ENCODE measurements at regions not wholly inside any gene's neighbourhood (a gene's known extent, or its start where the extent isn't known, plus 50 kb on each side); places are given as distances from the start of the nearest gene placed in this dataset.

GRCh38 chr16:62652441-62653120 lies 616.3 kb upstream of the CDH8 start:
- no peak for DNase-seq (ENCODE audit: low read depth)

DNA sequence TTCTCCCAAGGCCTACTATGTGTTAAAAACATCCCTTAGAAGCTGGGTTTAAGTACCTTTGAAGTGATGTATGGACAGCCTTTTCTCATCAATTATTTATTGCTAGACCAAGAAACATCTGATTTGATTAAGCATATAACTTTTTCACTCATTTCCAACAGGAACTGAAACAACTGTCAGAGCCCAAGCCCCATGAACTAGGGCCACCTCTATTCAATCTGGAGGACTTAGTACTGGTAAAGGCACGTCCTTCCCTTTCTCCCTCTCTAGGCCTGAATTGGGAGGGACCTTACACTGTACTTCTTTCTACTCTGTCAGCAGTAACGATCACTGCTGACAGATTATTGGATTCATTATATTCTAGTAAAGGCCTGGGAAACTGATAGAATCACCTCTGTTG lies 612.0 kb upstream of the CDH8 start:
- DNase-seq (ENCODE audit: low read depth): no peak

DNA sequence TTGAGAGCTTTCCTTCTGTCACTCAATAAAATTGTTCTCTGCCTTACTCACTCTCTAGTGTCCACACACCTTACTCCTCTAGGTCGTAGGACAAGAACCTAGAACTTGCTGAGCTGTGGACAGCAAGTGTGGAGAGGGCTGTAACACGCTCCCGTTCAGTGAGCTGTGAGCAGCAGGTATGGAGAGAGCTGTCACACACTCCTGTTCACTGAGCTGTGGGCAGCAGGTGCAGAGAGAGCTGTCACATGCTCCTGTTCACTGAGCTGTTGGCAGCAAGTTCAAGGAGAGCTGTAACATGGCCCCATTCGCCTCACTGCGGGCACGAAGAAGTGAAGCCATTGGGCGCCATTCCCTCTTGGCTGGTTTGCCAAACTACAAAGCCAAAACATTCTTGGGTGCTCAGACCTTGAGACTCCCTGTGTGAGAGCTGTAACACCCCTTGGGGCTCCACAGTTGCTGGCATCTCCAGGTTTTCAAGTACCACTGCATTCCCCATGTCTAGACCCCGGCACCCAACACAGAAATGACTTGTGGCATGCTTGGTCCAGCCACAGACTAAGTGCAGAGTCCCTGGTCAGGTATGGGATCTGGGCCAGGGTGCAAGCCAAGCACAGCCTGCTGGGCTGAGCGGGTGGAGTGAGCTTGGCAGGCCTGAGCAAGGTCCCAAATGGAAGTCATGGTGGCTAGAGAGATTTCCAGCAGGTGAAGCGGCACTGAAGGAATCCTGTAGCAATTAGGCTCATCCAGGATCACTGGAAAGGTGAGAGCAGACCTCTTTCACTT lies 608.0 kb upstream of the CDH8 start:
- DNase-seq (ENCODE audit: low read depth): no peak

GRCh38 chr16:62642677-62643076 lies 606.4 kb upstream of the CDH8 start:
- DNase-seq (ENCODE audit: low read depth): no peak

GRCh38 chr16:62639890-62640289 lies 603.7 kb upstream of the CDH8 start:
- no peak for DNase-seq (ENCODE audit: low read depth)

DNA sequence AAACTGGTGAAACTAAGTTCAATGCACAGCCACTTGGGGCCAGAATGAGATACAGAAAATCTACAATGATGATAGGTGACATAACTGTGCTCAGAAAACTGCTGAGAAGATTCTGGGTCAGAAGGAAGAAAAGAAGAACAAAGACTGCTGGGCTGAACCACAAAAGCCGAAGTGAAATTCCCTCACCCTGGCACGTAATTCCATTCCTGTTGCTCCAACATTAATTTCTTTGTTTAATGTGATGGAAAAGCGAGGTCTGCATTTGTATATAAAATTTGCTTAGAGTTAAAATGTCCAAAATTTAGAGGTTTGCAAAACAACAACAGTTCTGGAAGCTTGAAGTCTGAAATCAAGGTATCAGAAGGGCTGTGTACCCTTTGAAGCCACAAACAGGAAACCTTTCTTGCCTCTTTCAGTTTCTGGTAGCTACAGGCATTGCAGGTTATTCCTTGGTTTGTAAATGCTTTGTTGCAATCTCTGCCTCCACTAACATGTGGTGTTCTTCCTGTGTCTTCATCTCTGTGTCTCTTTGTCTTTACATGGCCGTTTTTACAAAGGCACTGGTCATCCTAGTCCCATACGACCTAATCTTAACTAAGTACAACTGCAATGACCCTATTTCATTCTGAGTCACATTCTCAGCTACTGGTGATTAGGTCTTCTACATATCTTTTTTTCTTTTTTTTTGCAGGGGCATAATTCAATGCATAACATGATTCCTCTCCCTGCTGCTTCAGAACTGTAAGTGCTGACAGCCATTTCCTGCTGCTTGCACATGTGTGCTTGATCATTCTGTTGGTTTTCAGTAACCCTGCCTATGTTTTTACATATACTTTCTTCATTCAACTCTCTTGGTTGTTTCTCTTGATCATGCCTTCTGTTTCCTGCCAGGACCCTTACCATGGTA lies 603.0 kb upstream of the CDH8 start:
- no peak for DNase-seq (ENCODE audit: low read depth)

GRCh38 chr16:62638324-62638911 lies 602.2 kb upstream of the CDH8 start:
- no peak for DNase-seq (ENCODE audit: low read depth)

- no peak for DNase-seq (ENCODE audit: low read depth)
Observed at GRCh38 chr16:62625326-62625725, 589.1 kb upstream of the CDH8 start.

DNA sequence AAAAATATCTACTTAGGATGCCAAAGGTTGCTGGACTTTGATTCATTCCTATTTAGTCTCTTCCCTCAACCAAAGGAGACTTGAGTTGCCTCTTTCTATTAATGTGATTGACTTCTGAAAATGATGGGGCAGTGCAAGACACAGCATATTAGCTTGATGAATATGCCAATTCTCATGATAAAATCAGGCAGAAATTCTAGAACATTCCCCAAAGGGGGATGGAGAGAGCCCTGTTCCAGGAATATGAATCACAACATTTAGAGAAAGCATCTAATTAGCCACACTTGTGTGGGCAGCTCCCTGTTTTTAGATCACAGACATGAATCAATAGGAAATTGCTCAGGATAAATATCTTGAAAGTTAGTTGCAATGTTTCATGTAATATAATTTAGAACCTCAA lies 584.0 kb upstream of the CDH8 start:
- no peak for DNase-seq (ENCODE audit: low read depth)

DNA sequence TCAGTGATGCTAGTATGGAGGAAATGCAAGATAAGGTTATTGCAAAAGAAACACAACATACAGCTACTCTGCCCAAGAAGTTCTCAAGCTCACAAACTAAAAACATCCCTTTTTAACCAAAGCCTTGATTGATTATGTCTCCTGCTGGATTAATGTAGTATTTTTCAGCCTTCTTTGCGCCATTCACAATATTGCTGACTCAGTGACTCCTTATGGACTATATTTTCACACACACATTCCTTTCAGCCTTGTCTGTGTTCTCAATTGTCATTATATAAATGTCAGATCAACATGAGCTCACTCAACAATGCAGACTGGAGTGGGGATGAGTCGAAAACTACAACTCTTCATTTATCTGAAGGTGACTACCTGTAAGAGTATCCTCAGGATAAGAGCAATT lies 579.3 kb upstream of the CDH8 start:
- DNase-seq (ENCODE audit: low read depth): no peak

- DNase-seq (ENCODE audit: low read depth): no peak
Observed at GRCh38 chr16:62610291-62610690, 574.1 kb upstream of the CDH8 start.

DNA sequence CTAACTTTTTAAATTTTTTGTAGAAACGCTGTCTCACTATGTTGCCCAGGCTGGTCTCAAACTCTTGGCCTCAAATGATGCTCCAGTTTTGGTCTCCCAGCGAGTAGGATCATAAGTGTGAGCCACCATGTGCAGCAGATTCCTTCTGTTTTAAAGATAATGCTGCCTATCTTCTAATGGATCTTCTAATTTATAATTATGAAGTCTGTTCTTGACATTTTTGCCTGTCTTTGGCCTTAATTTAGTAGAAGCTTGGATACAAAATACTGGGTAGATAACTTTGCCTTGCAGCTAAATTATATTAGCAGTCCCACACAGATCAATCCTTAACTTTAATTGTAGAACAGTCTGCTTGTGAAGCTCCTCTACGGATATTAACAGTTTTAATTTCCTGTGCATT lies 566.6 kb upstream of the CDH8 start:
- no peak for DNase-seq (ENCODE audit: low read depth)

DNA sequence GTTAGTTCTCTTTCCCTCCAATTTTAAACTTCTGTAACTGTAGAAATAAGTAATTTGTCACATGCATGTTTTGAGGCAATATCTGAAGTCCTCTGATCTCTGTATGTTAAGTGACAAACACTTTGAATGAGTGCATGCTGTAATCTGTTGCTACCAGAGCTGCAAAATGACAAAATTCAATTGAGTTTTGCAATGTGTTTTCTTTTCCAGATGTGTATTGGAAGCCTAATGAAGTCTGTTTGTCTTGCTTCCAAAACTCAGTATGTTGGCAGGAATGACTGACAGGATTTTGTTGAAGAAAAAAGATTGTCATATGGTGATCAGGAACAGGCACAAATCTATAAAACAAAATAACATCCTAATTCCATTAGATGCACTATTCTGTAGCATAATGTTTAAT lies 561.6 kb upstream of the CDH8 start:
- DNase-seq (ENCODE audit: low read depth): no peak

- DNase-seq (ENCODE audit: low read depth): no peak
Observed at GRCh38 chr16:62596584-62596983, 560.3 kb upstream of the CDH8 start.

- no peak for DNase-seq (ENCODE audit: low read depth)
Observed at GRCh38 chr16:62596125-62596524, 559.9 kb upstream of the CDH8 start.

GRCh38 chr16:62586128-62586862 lies 550.1 kb upstream of the CDH8 start:
- no peak for DNase-seq (ENCODE audit: low read depth)

DNA sequence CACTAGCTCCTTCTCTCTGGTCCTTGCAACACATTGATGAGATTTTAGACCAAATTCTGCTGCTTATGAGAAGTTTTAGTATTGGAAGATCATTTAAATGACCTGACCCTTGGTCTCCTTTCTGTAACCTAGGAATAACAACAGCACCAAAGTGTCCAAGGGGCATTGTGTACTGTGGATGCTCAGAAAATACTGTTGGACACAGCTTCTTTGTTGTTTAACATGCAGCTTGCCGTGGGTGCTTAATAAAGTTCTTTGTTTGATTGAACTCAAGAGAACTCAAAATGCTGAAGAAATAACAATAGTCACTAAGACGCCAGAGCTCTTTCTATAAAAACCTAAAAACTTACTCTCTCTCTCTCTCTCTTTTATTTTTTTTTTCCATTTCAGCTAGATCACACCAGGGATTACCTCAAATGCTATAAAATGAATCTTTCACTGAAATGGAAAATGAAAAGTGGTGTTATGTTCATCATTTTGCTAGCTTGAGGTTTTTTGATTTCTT lies 548.9 kb upstream of the CDH8 start:
- DNase-seq (ENCODE audit: low read depth): no peak

GRCh38 chr16:62583414-62583813 lies 547.2 kb upstream of the CDH8 start:
- no peak for DNase-seq (ENCODE audit: low read depth)

- no peak for DNase-seq (ENCODE audit: low read depth)
Observed at GRCh38 chr16:62573466-62573865, 537.2 kb upstream of the CDH8 start.

DNA sequence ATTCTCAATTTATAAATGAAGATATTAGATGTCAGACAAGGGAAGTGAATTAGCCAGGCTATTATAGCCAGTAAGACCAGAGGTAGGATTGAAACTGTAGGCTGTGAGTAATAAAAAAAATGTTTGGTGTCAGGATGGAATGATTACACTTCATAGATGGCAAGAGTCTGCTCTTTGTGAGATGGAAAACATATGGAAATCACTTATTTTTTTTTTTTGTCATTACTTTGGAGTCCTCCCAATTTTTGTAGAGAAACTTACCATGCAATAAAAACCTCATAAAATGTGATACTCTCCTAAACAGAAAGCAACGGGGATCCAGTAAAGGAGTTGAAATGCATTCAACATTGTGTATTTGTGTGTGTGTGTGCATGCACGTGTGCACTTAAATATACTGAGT lies 532.7 kb upstream of the CDH8 start:
- no peak for DNase-seq (ENCODE audit: low read depth)

GRCh38 chr16:62565706-62566105 lies 529.5 kb upstream of the CDH8 start:
- no peak for DNase-seq (ENCODE audit: low read depth)

DNA sequence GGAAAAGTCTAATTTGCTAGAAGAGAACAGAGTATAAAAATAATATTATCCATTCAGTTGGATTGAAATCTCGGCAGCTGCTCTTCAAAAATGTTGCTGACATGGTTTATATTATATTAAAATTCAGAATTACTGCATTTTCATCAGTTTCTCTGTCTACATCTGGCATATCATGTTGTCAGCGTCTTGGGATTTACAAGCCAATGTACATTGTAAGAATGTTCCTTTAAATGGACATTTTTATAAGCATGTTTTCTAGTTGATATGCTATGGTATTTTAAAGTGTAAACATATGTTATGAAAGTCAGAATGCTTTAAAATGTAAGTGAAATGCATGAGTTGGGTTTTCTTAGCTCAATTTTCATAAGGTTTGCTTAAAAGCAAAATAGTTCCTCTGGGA lies 528.1 kb upstream of the CDH8 start:
- no peak for DNase-seq (ENCODE audit: low read depth)
